DMS 273 treated with DMSO at 0.1 percent for 48 hours (cell line): ENCODE measurements at regions not wholly inside any gene's neighbourhood (a gene's known extent, or its start where the extent isn't known, plus 50 kb on each side); places are given as distances from the start of the nearest gene placed in this dataset.
"Not testable (repeated sequence)": the region's sequence is repeated elsewhere in the genome, so short reads cannot be mapped to it uniquely, and the experiment has no call there.

ENCODE experiments used
- DNase-seq: peaks from one replicate; lab custom pipeline; 2025; lab: John Stamatoyannopoulos, UW

- DNase-seq = no peak
Measured at GRCh38 chr16:52309446-52310416, 237.2 kb downstream of the TOX3 start.

- DNase-seq = peak; percentile 79
Measured at GRCh38 chr16:52308051-52308450, 238.9 kb downstream of the TOX3 start.

GRCh38 chr16:52301026-52301425 lies 245.9 kb downstream of the TOX3 start:
- DNase-seq = no peak

- DNase-seq = no peak
Measured at GRCh38 chr16:52298769-52299168, 248.2 kb downstream of the TOX3 start.

- DNase-seq = not testable (repeated sequence)
Measured at GRCh38 chr16:52296706-52297315, 250.1 kb downstream of the TOX3 start.

GRCh38 chr16:52296076-52296475 lies 250.9 kb downstream of the TOX3 start:
- DNase-seq = no peak

- DNase-seq = no peak
Measured at GRCh38 chr16:52294660-52295059, 252.3 kb downstream of the TOX3 start.

GRCh38 chr16:52293204-52293603 lies 253.7 kb downstream of the TOX3 start:
- DNase-seq = no peak

- no peak for DNase-seq
Measured at GRCh38 chr16:52283584-52284375, 263.2 kb downstream of the TOX3 start.

- DNase-seq = no peak
Measured at GRCh38 chr16:52283018-52283417, 263.9 kb downstream of the TOX3 start.

GRCh38 chr16:52280086-52280485 lies 266.9 kb downstream of the TOX3 start:
- DNase-seq = no peak

- DNase-seq = no peak
Measured at GRCh38 chr16:52271088-52271750, 275.7 kb downstream of the TOX3 start.

GRCh38 chr16:52265446-52265861 lies 281.5 kb downstream of the TOX3 start:
- DNase-seq = no peak

GRCh38 chr16:52257534-52257933 lies 289.4 kb downstream of the TOX3 start:
- DNase-seq = no peak

GRCh38 chr16:52256310-52257078 lies 290.4 kb downstream of the TOX3 start:
- no peak for DNase-seq

- no peak for DNase-seq
Measured at GRCh38 chr16:52254746-52255145, 292.2 kb downstream of the TOX3 start.

GRCh38 chr16:52252680-52253079 lies 294.3 kb downstream of the TOX3 start:
- DNase-seq = no peak

GRCh38 chr16:52251495-52251894 lies 295.4 kb downstream of the TOX3 start:
- DNase-seq = no peak

GRCh38 chr16:52247737-52248136 lies 299.2 kb downstream of the TOX3 start:
- no peak for DNase-seq

GRCh38 chr16:52238710-52239109 lies 308.2 kb downstream of the TOX3 start:
- no peak for DNase-seq

GRCh38 chr16:52237823-52238222 lies 309.1 kb downstream of the TOX3 start:
- no peak for DNase-seq
